ENCODE measurements at regions not wholly inside any gene's neighbourhood (a gene's known extent, or its start where the extent isn't known, plus 50 kb on each side); places are given as distances from the start of the nearest gene placed in this dataset.

DNA sequence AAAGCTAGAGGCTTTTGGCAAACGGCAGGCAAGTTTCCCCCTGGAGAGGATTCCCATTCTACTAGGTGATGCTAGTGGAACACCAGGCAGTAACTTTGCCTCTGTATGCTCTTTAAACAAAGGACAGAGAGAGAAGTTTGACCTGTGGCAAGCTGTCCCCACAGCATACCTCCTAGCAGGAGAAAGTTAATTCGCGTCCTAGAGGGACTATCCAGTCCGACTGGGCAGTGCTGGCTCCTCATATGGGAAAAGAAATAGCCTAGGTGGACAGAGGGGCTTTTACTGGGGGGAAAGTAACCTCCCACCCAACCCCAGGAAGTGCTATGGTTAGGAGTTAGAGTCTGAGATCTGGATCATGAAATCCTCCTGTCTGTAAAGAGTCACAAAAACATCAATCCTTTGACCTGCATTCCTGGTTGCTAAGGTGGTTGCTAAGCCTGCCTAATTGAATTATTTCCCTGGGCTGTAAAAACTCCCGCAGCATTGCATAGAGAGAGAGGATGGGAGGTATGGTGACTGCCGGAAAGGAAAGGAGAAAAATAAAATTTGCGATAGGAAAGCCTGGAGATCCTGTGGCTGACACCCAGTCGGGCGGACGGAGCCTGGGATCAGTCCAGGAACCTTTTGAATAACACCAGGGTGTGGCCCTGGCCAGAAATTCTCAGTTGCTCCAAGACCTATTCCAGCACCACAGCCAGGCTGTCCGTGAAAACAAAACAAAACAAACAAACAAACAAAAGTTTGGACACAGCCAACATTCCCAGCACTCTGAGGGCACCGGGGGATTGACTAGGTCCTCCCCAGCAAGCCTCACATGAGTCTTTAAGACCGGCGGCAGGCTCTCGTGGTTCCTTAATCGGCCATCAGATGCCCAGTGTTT, 67.7 kb upstream of the ATP11B start:
- TF ChIP-seq, protein P1, sequence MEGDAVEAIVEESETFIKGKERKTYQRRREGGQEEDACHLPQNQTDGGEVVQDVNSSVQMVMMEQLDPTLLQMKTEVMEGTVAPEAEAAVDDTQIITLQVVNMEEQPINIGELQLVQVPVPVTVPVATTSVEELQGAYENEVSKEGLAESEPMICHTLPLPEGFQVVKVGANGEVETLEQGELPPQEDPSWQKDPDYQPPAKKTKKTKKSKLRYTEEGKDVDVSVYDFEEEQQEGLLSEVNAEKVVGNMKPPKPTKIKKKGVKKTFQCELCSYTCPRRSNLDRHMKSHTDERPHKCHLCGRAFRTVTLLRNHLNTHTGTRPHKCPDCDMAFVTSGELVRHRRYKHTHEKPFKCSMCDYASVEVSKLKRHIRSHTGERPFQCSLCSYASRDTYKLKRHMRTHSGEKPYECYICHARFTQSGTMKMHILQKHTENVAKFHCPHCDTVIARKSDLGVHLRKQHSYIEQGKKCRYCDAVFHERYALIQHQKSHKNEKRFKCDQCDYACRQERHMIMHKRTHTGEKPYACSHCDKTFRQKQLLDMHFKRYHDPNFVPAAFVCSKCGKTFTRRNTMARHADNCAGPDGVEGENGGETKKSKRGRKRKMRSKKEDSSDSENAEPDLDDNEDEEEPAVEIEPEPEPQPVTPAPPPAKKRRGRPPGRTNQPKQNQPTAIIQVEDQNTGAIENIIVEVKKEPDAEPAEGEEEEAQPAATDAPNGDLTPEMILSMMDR (IDR thresholded peaks at IDR 0.05; ENCODE audit: unreplicated experiment in 3 of 3): no peak
- peak overlapping the region; percentile 16 to 67 (median 50) for H3K4me3 Mint-ChIP-seq
- no peaks in the 10 kb centered on the region for H3K9me3 Mint-ChIP-seq
- peaks cover 3% of the 10 kb centered on the region for H3K27me3 Mint-ChIP-seq (ENCODE audit: low read depth)
- H3K4me1 Mint-ChIP-seq: peaks cover 22% of the 10 kb centered on the region
- peak overlapping the region; percentile 78 to 96 (median 89) for H3K27ac Mint-ChIP-seq
- no peaks in the 10 kb centered on the region for H3K36me3 Mint-ChIP-seq (ENCODE audit: low read depth)

DNA sequence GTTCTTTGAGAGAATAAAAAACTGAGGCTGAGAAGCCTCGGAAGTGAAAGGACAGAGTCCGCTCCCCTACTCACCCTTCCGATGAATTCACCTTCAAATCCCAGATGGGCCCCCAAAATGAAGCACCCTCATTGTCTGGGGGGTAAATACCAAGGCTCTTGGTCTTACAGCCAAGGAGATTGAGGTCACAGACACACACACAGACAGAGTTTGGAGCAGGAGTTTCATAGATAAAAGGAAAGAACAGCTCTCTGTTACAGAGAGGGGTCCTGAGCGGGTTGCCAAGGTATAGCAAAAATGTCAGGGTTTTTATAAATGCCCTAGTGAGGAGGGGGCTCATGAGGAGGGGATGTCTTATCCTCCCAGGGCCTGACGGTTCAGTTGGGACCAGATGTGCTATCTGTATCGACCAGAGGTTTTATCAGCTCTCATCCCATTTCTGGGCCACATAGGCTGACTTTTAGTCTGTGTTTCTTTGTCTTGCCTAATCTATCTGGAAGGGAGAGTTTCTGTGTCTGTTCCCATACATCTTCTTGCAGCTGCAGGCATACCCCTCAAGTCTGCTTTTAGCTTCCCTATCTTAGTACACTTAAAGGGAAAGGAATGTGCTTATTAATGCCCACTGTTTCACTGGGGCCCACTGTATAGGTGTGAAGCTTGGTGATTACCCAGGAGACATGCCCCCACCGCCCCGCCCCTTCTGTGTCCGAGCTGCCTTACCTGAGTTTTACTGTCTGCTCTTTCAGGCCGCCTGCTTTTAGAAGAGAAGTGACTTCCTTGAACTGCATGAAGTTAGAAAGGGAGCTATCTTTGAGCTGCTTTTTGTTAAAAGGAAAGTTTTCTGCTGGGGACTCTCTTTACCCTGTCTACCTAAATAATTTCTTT, 66.8 kb upstream of the ATP11B start:
- Mint-ChIP-seq H3K4me1 (peaks cover 22% of the 10 kb centered on the region), H3K4me3 (peak overlapping the region in 2 of 3 experiments; percentile 16 to 50)
- TF ChIP-seq, protein P1 (IDR thresholded peaks at IDR 0.05; ENCODE audit: unreplicated experiment in 3 of 3): no peak

DNA sequence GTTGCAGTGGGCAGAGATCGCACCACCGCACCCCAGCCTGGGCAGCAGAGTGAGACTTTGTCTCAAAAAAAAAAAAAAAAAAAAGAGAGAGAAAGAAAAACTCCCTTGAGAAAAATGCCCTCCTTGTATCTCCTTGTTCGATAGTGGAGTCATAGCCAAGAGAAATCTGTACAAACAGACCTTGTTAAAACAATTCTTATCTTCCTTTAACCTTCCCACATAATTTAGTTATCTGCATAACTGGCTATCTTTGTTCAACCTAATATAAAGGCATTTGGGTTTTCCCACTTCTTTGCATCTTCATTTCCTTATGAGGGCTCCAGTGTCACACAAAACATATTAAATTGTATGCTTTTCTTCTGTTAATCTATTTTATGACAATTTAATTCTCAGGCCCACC, 65.1 kb upstream of the ATP11B start:
- peaks cover 22% of the 10 kb centered on the region for H3K4me1 Mint-ChIP-seq
- H3K4me3 Mint-ChIP-seq: no peak overlapping the region
- TF ChIP-seq, protein P1 (IDR thresholded peaks at IDR 0.05; ENCODE audit: unreplicated experiment in 3 of 3): no peak
- no peak overlapping the region for H3K27ac Mint-ChIP-seq
- H3K9me3 Mint-ChIP-seq: no peaks in the 10 kb centered on the region
- H3K27me3 Mint-ChIP-seq (ENCODE audit: low read depth): peaks cover 3% of the 10 kb centered on the region
- no peaks in the 10 kb centered on the region for H3K36me3 Mint-ChIP-seq (ENCODE audit: low read depth)

More for the DNA sequence above, 66.8 kb upstream of the ATP11B start:
- H3K27ac Mint-ChIP-seq: peak overlapping the region; percentile 78 to 96 (median 89)
- H3K36me3 Mint-ChIP-seq (ENCODE audit: low read depth): no peaks in the 10 kb centered on the region
- peaks cover 3% of the 10 kb centered on the region for H3K27me3 Mint-ChIP-seq (ENCODE audit: low read depth)
- H3K9me3 Mint-ChIP-seq: no peaks in the 10 kb centered on the region

DNA sequence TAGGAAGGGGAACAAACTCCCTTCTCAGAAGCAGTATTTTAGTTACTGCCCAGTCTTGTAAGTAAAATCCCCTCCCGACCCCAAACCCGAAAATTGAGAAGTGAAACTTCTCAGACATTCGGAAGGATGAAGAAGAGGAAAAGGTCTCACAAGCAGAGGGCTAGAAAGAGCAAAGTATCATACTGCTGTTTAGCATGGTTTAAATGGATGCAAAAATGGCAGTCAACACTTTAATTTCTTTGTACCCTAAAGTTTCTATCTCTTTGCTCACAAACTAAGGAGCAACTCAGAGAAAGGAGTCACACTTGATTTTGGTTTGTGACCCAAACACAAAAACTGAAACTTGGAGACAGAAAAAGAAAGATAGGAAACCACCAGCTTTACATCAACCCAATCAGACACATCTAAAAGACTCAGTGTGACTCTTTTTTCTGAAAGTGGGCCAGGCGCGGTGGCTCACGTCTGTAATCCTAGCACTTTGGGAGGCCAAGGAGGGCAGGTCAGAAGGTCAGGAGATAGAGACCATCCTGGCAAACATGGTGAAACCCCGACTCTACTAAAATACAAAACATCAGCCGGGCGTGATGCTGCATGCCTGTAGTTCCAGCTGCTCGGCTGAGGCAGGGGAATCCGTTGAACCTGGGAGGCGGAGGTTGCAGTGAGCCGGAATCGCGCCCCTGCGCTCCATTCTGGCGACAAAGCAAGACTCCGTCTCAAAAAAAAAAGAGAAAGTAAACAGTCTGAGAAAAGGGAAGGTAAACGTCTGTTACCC, 63.2 kb upstream of the ATP11B start:
- Mint-ChIP-seq H3K27ac (peak overlapping the region in 1 of 3 experiments; percentile 1), H3K36me3 (ENCODE audit: low read depth) (no peaks in the 10 kb centered on the region), H3K4me1 (peaks cover 19% of the 10 kb centered on the region), H3K27me3 (ENCODE audit: low read depth) (peaks cover 3% of the 10 kb centered on the region), H3K4me3 (no peak overlapping the region), H3K9me3 (no peaks in the 10 kb centered on the region)
- TF ChIP-seq, protein P1 (IDR thresholded peaks at IDR 0.05; ENCODE audit: unreplicated experiment in 3 of 3): no peak

DNA sequence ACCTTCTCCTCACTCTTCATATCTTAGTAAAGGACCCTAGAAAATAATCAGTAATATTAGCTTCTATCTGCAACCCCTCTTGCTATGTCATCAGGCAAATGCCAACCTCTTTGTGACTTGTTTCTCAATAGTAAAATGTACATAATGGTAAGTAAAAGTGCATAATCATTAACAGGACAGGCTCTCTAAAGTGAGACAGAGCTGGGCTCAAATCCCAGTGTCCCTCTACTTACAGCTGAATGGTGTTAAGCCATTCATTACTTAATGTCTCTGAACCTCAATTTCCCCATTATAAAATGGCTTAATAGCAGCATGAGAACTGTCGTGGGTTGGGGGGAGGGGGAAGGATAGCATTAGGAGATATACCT, 62.6 kb upstream of the ATP11B start:
- no peaks in the 10 kb centered on the region for H3K36me3 Mint-ChIP-seq (ENCODE audit: low read depth)
- no peak overlapping the region for H3K4me3 Mint-ChIP-seq
- peak overlapping the region in 1 of 3 experiments; percentile 1 for H3K27ac Mint-ChIP-seq
- H3K9me3 Mint-ChIP-seq: no peaks in the 10 kb centered on the region
- TF ChIP-seq, protein P1 (IDR thresholded peaks at IDR 0.05; ENCODE audit: unreplicated experiment in 3 of 3): no peak
- H3K4me1 Mint-ChIP-seq: peaks cover 19% of the 10 kb centered on the region
- H3K27me3 Mint-ChIP-seq (ENCODE audit: low read depth): no peaks in the 10 kb centered on the region
